Endothelial cell of umbilical vein (primary cell): ENCODE measurements at regions not wholly inside any gene's neighbourhood (a gene's known extent, or its start where the extent isn't known, plus 50 kb on each side); places are given as distances from the start of the nearest gene placed in this dataset.

ENCODE experiments used
- BruUV-seq: library from RNA; stranded (reverse); fragments of 400-500 nt; replicated peaks from 2 replicates; lab custom pipeline; 2021; lab: Mats Ljungman, UMichigan
- CTCF ChIA-PET: fragments of 300-600, 350-600 bp; sonication (Branson Sonifier 250); formaldehyde crosslinking; loops from one replicate; lab custom pipeline; 2021; ENCODE audit warnings: antibody characterized with exemption, inconsistent platforms; lab: Charles Lee
- POLR2A ChIA-PET: fragments of 300-600, 350-600 bp; sonication (Branson Sonifier 250); formaldehyde crosslinking; loops from one replicate; lab custom pipeline; 2021; ENCODE audit warnings: antibody characterized with exemption, inconsistent platforms; lab: Charles Lee
- DNase-seq: peaks from one replicate; pipeline ENCODE4 v3.0.0-alpha.2; 2011; ENCODE audit warnings: low read depth, low spot score
- FAIRE-seq: peaks from 2 replicates; lab custom pipeline; 2011; peaks lifted over from hg19 to GRCh38; lab: Jason Lieb, UNC
- H2AFZ ChIP-seq: 2 replicates; pipeline ENCODE4 v1.6.0; 2012; ENCODE audit warnings: low read depth, low read length, control low read depth, inconsistent platforms
- H3K27ac ChIP-seq: 2 replicates; pipeline ENCODE4 v1.5.1; 2011; ENCODE audit warnings: low read depth, mild to moderate bottlenecking, control low read depth, low read length, moderate library complexity; ENCODE audit not compliant: insufficient read depth
- H3K27me3 ChIP-seq, 2 experiments: 2 replicates each; pipeline versions ENCODE4 v1.6.0 to v1.6.1; 2011; ENCODE audit warnings: low read length in 2 of 2, mixed read lengths in 1 of 2; ENCODE audit not compliant: control insufficient read depth in 2 of 2, insufficient read depth in 2 of 2
- H3K36me3 ChIP-seq, 2 experiments: 2 replicates in 1 of 2; 3 replicates in 1 of 2; pipeline ENCODE4 v1.5.1; 2011; ENCODE audit warnings: low read length in 2 of 2, mild to moderate bottlenecking in 1 of 2, moderate library complexity in 1 of 2; ENCODE audit not compliant: control insufficient read depth in 2 of 2, insufficient read depth in 2 of 2; ENCODE audit errors: extremely low read depth in 1 of 2
- H3K4me1 ChIP-seq: 3 replicates; pipeline ENCODE4 v1.5.1; 2011; ENCODE audit warnings: mild to moderate bottlenecking, low read length; ENCODE audit not compliant: control insufficient read depth, insufficient read depth; ENCODE audit errors: extremely low read depth
- H3K4me2 ChIP-seq: 2 replicates; pipeline ENCODE4 v1.6.1; 2011; ENCODE audit warnings: low read length, control low read depth, mixed read lengths; ENCODE audit not compliant: insufficient read depth
- H3K4me3 ChIP-seq, 3 experiments: fragments of 200-600 bp in 1 of 3; sonication (generic), shearing (Covaris generic) in 1 of 3; replicated peaks in 1 of 3; 2 replicates each; pipeline ENCODE4 v1.5.1; 2011 to 2016; ENCODE audit warnings: control low read depth in 3 of 3, low read length in 3 of 3, mild to moderate bottlenecking in 2 of 3, inconsistent platforms in 1 of 3, low read depth in 1 of 3, moderate library complexity in 1 of 3; ENCODE audit not compliant: insufficient read depth in 1 of 3
- H3K79me2 ChIP-seq: 2 replicates; pipeline ENCODE4 v1.6.0; 2012; ENCODE audit warnings: low read length, inconsistent platforms; ENCODE audit not compliant: control insufficient read depth, insufficient read depth
- H3K9ac ChIP-seq: replicated peaks from 2 replicates; pipeline ENCODE3; 2011; ENCODE audit warnings: low read length, control low read depth; ENCODE audit not compliant: insufficient read depth; ENCODE audit errors: extremely low read depth
- H3K9me1 ChIP-seq: replicated peaks from 3 replicates; pipeline ENCODE4 v1.6.0; 2011; ENCODE audit warnings: mild to moderate bottlenecking, low read length; ENCODE audit not compliant: control insufficient read depth, insufficient read depth; ENCODE audit errors: extremely low read depth
- H3K9me3 ChIP-seq: replicated peaks from 2 replicates; pipeline ENCODE4 v1.5.1; 2012; ENCODE audit warnings: low read length, inconsistent platforms; ENCODE audit not compliant: control insufficient read depth, insufficient read depth
- H4K20me1 ChIP-seq: replicated peaks from 2 replicates; pipeline ENCODE3; 2011; ENCODE audit warnings: mild to moderate bottlenecking, low read length; ENCODE audit not compliant: control insufficient read depth, insufficient read depth; ENCODE audit errors: extremely low read depth
- EZH2 ChIP-seq: IDR thresholded peaks from 2 replicates; pipeline ENCODE4 v1.6.1; 2012; ENCODE audit warnings: borderline replicate concordance, low read depth, mild to moderate bottlenecking, moderate library complexity, low read length, inconsistent platforms; ENCODE audit not compliant: severe bottlenecking
- FOS ChIP-seq: IDR thresholded peaks from 2 replicates; pipeline ENCODE4 v1.6.1; 2011; ENCODE audit warnings: mild to moderate bottlenecking, low read length, moderate library complexity, borderline replicate concordance; ENCODE audit not compliant: insufficient read depth
- GATA2 ChIP-seq: IDR thresholded peaks from 2 replicates; pipeline ENCODE4 v1.7.0; 2011; ENCODE audit warnings: low read depth, mild to moderate bottlenecking, moderate library complexity, mixed read lengths, low read length; ENCODE audit not compliant: insufficient read length, insufficient read depth
- JUN ChIP-seq: IDR thresholded peaks from 2 replicates; pipeline ENCODE4 v1.6.1; 2011; ENCODE audit warnings: borderline replicate concordance, low read depth; ENCODE audit not compliant: insufficient read length, insufficient read depth
- MAX ChIP-seq: IDR thresholded peaks from 2 replicates; pipeline ENCODE4 v1.6.1; 2011; ENCODE audit not compliant: insufficient read depth, insufficient read length
- MYC ChIP-seq: IDR thresholded peaks from one replicate; pipeline ENCODE4 v1.6.1; 2011; ENCODE audit warnings: mild to moderate bottlenecking, low read depth, low read length
- POLR2A ChIP-seq: IDR thresholded peaks from 2 replicates; pipeline ENCODE4 v1.6.1; 2012; ENCODE audit warnings: low read depth, mild to moderate bottlenecking, control low read depth, low read length
- POLR2AphosphoS5 ChIP-seq: IDR thresholded peaks from 2 replicates; pipeline ENCODE4 v1.6.1; 2012; ENCODE audit warnings: low read depth, mild to moderate bottlenecking, control low read depth, low read length, moderate library complexity; ENCODE audit not compliant: insufficient read depth
- dilution Hi-C: fragments of 300-500 bp; cut with MboI; formaldehyde crosslinking; loops from one replicate; pipeline ENCODE4 v1.15.0; 2019; ENCODE audit warnings: low sequenced_read_pairs; ENCODE audit not compliant: extremely low pct_ligation_motif_present
- intact Hi-C: fragments of 100-400 bp; cut with micrococcal nuclease; formaldehyde crosslinking; loops from one replicate; pipeline ENCODE4 v1.10.0; 2022
- TF ChIP-seq, protein P1 (sequence below), 2 donors: IDR thresholded peaks; 1 replicate in 1 of 2; 2 replicates in 1 of 2; pipeline ENCODE4 v1.5.1; 2011; ENCODE audit warnings: low read length in 2 of 2, mild to moderate bottlenecking in 2 of 2, moderate library complexity in 2 of 2, control low read depth in 1 of 2, inconsistent platforms in 1 of 2, low read depth in 1 of 2; ENCODE audit not compliant: insufficient read depth in 1 of 2; ENCODE audit errors: extremely low read depth in 1 of 2

DNA sequence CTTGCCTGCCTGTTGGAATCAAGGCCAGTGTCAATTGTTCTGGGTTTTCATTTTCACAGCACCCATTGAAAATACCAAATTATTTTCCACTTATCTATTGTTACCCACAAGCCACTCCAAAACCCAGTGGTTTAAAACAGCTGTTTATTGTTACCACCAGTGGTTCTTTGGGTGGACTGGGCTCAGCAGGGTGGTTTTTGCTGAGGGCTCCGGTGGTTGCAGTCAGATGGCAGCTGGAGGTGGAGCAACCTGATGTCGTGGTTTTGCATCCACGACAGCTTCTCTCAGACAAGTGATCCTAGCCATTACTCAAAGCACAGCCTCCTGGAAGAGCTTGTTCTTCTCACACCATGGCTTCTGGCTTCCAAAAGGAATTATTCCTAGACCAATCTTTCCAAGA lies 235.1 kb upstream of the ADARB2 start:
- Histone ChIP-seq H3K4me1 (no peaks in the 10 kb centered on the region), H3K27me3 (no peaks in the 10 kb centered on the region), H3K9me3 (no peaks in the 10 kb centered on the region), H2AFZ (no peak overlapping the region), H3K9me1 (no peaks in the 10 kb centered on the region), H3K79me2 (no peaks in the 10 kb centered on the region), H3K4me3 (no peak overlapping the region), H3K36me3 (no peaks in the 10 kb centered on the region), H4K20me1 (no peaks in the 10 kb centered on the region), H3K9ac (no peak overlapping the region), H3K27ac (no peak overlapping the region), H3K4me2 (no peak overlapping the region)
- FAIRE-seq (no peak), DNase-seq (no peak)
- dilution Hi-C loops, result no loop called here
- POLR2A ChIA-PET, result no interaction called here
- no TSS peak for BruUV-seq
- intact Hi-C loops, result no loop called here
- CTCF ChIA-PET, result no interaction called here
- TF ChIP-seq POLR2A (no peak), POLR2AphosphoS5 (no peak), MYC (no peak), JUN (no peak), GATA2 (no peak), FOS (no peak), EZH2 (no peak), MAX (no peak)
- TF ChIP-seq, protein P1, sequence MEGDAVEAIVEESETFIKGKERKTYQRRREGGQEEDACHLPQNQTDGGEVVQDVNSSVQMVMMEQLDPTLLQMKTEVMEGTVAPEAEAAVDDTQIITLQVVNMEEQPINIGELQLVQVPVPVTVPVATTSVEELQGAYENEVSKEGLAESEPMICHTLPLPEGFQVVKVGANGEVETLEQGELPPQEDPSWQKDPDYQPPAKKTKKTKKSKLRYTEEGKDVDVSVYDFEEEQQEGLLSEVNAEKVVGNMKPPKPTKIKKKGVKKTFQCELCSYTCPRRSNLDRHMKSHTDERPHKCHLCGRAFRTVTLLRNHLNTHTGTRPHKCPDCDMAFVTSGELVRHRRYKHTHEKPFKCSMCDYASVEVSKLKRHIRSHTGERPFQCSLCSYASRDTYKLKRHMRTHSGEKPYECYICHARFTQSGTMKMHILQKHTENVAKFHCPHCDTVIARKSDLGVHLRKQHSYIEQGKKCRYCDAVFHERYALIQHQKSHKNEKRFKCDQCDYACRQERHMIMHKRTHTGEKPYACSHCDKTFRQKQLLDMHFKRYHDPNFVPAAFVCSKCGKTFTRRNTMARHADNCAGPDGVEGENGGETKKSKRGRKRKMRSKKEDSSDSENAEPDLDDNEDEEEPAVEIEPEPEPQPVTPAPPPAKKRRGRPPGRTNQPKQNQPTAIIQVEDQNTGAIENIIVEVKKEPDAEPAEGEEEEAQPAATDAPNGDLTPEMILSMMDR (IDR thresholded peaks at IDR 0.05; ENCODE audit: extremely low read depth in 1 of 2, insufficient read depth in 1 of 2, low read depth in 1 of 2, low read length in 2 of 2), result no peak
